ENCODE measurements at regions not wholly inside any gene's neighbourhood (a gene's known extent, or its start where the extent isn't known, plus 50 kb on each side); places are given as distances from the start of the nearest gene placed in this dataset.

GRCh38 chr12:105843986-105844760 is 294.6 kb downstream of the NUAK1 start:
- no peak overlapping the region for H3K27ac ChIP-seq
- TF ChIP-seq CTCF (IDR thresholded peaks at IDR 0.05), result no peak

GRCh38 chr12:105846331-105846730 is 292.4 kb downstream of the NUAK1 start:
- Histone ChIP-seq H3K4me1 (no peaks in the 10 kb centered on the region), H2AFZ (no peak overlapping the region), H3K79me2 (no peaks in the 10 kb centered on the region), H3K27ac (no peak overlapping the region), H3K27me3 (ENCODE audit: control insufficient read depth, insufficient read depth, low read length) (no peaks in the 10 kb centered on the region), H3K9me3 (ENCODE audit: control insufficient read depth, low read length) (no peaks in the 10 kb centered on the region), H3K36me3 (ENCODE audit: control insufficient read depth, insufficient read depth, low read length) (no peaks in the 10 kb centered on the region), H3K4me3 (ENCODE audit: low read depth, low read length) (no peak overlapping the region), H3K9ac (no peak overlapping the region), H3K4me2 (ENCODE audit: low read length) (no peak overlapping the region)
- TF ChIP-seq CTCF (IDR thresholded peaks at IDR 0.05), result no peak

More at GRCh38 chr12:105843986-105844760, 294.6 kb downstream of the NUAK1 start:
- Histone ChIP-seq H3K4me3 (ENCODE audit: low read depth, low read length) (no peak overlapping the region), H3K27me3 (ENCODE audit: control insufficient read depth, insufficient read depth, low read length) (no peaks in the 10 kb centered on the region), H3K9ac (no peak overlapping the region), H2AFZ (no peak overlapping the region), H3K36me3 (ENCODE audit: control insufficient read depth, insufficient read depth, low read length) (no peaks in the 10 kb centered on the region), H3K9me3 (ENCODE audit: control insufficient read depth, low read length) (no peaks in the 10 kb centered on the region), H3K4me1 (no peaks in the 10 kb centered on the region), H3K79me2 (no peaks in the 10 kb centered on the region), H3K4me2 (ENCODE audit: low read length) (no peak overlapping the region)

GRCh38 chr12:105847068-105847467 is 291.7 kb downstream of the NUAK1 start:
- H2AFZ ChIP-seq, result no peak overlapping the region
- no peaks in the 10 kb centered on the region for H3K9me3 ChIP-seq (ENCODE audit: control insufficient read depth, low read length)
- H3K79me2 ChIP-seq, result no peaks in the 10 kb centered on the region
- H3K27ac ChIP-seq, result no peak overlapping the region
- no peak overlapping the region for H3K4me2 ChIP-seq (ENCODE audit: low read length)
- no peaks in the 10 kb centered on the region for H3K27me3 ChIP-seq (ENCODE audit: control insufficient read depth, insufficient read depth, low read length)
- H3K4me1 ChIP-seq, result no peaks in the 10 kb centered on the region
- H3K4me3 ChIP-seq (ENCODE audit: low read depth, low read length), result no peak overlapping the region
- no peaks in the 10 kb centered on the region for H3K36me3 ChIP-seq (ENCODE audit: control insufficient read depth, insufficient read depth, low read length)
- H3K9ac ChIP-seq, result no peak overlapping the region
- no peak for TF ChIP-seq CTCF (IDR thresholded peaks at IDR 0.05)

GRCh38 chr12:105848286-105848685 is 290.5 kb downstream of the NUAK1 start:
- no peaks in the 10 kb centered on the region for H3K9me3 ChIP-seq (ENCODE audit: control insufficient read depth, low read length)
- H3K27ac ChIP-seq, result no peak overlapping the region
- no peaks in the 10 kb centered on the region for H3K36me3 ChIP-seq (ENCODE audit: control insufficient read depth, insufficient read depth, low read length)
- no peak overlapping the region for H2AFZ ChIP-seq
- TF ChIP-seq CTCF (IDR thresholded peaks at IDR 0.05), result no peak
- no peak overlapping the region for H3K4me2 ChIP-seq (ENCODE audit: low read length)
- no peak overlapping the region for H3K9ac ChIP-seq
- no peak overlapping the region for H3K4me3 ChIP-seq (ENCODE audit: low read depth, low read length)
- no peaks in the 10 kb centered on the region for H3K27me3 ChIP-seq (ENCODE audit: control insufficient read depth, insufficient read depth, low read length)
- no peaks in the 10 kb centered on the region for H3K79me2 ChIP-seq
- no peaks in the 10 kb centered on the region for H3K4me1 ChIP-seq
